Common myeloid progenitor, CD34-positive (primary cell): ENCODE measurements at regions not wholly inside any gene's neighbourhood (a gene's known extent, or its start where the extent isn't known, plus 50 kb on each side); places are given as distances from the start of the nearest gene placed in this dataset.

Experiments used
- CTCF ChIA-PET: fragments of 350-600 bp; sonication (Branson Sonifier 250); formaldehyde crosslinking; loops from one replicate; lab custom pipeline; 2021; ENCODE audit warnings: antibody characterized with exemption; lab: Charles Lee
- POLR2A ChIA-PET: fragments of 350-600 bp; sonication (Branson Sonifier 250); formaldehyde crosslinking; loops from one replicate; lab custom pipeline; 2021; ENCODE audit warnings: antibody characterized with exemption; lab: Charles Lee
- DNase-seq, 3 donors: peaks; one replicate each; pipeline versions ENCODE4 v3.0.0 to v3.0.0-alpha.2; 2013
- H3K27ac ChIP-seq, 2 experiments: 1 replicate in 1 of 2; 2 replicates in 1 of 2; pipeline ENCODE4 v1.7.0; 2013; ENCODE audit warnings: inconsistent platforms in 2 of 2, low read length in 2 of 2, mild to moderate bottlenecking in 2 of 2, low read depth in 1 of 2, moderate library complexity in 1 of 2; ENCODE audit not compliant: severe bottlenecking in 2 of 2, insufficient read depth in 1 of 2, poor library complexity in 1 of 2
- H3K27me3 ChIP-seq, 5 experiments: replicated peaks in 2 of 5; 1 replicate in 3 of 5; 2 replicates in 2 of 5; pipeline versions ENCODE4 v1.6.1 to v1.7.0; 2013; ENCODE audit warnings: low read length in 4 of 5, mild to moderate bottlenecking in 2 of 5, moderate library complexity in 2 of 5, inconsistent platforms in 1 of 5; ENCODE audit not compliant: insufficient read depth in 5 of 5, control insufficient read depth in 4 of 5
- H3K36me3 ChIP-seq, 4 experiments: 1 replicate in 2 of 4; 2 replicates in 2 of 4; pipeline versions ENCODE4 v1.6.1 to v1.7.0; 2013; ENCODE audit warnings: low read length in 3 of 4, control low read depth in 1 of 4, mild to moderate bottlenecking in 1 of 4; ENCODE audit not compliant: control insufficient read depth in 4 of 4, insufficient read depth in 4 of 4
- H3K4me1 ChIP-seq, 4 experiments: 1 replicate in 3 of 4; 2 replicates in 1 of 4; pipeline versions ENCODE4 v1.6.1 to v1.7.1; 2013; ENCODE audit warnings: low read length in 3 of 4, mild to moderate bottlenecking in 3 of 4, control low read depth in 1 of 4, inconsistent platforms in 1 of 4, moderate library complexity in 1 of 4; ENCODE audit not compliant: control insufficient read depth in 4 of 4, insufficient read depth in 4 of 4; ENCODE audit errors: control extremely low read depth in 1 of 4
- H3K4me3 ChIP-seq, 7 experiments: 1 replicate in 4 of 7; 2 replicates in 3 of 7; pipeline versions ENCODE4 v1.5.1 to v1.7.0; 2013; ENCODE audit warnings: mild to moderate bottlenecking in 7 of 7, low read length in 6 of 7, moderate library complexity in 6 of 7, inconsistent platforms in 2 of 7, low read depth in 2 of 7, control low read depth in 1 of 7; ENCODE audit not compliant: insufficient read depth in 4 of 7, control insufficient read depth in 1 of 7; ENCODE audit errors: extremely low read depth in 1 of 7
- H3K9me3 ChIP-seq, 5 experiments: 1 replicate in 4 of 5; 2 replicates in 1 of 5; pipeline versions ENCODE4 v1.6.1 to v1.7.1; 2013; ENCODE audit warnings: low read length in 4 of 5, mild to moderate bottlenecking in 2 of 5, inconsistent platforms in 1 of 5, low read depth in 1 of 5, moderate library complexity in 1 of 5; ENCODE audit not compliant: control insufficient read depth in 4 of 5, insufficient read depth in 2 of 5; ENCODE audit errors: control extremely low read depth in 1 of 5
- WGBS: methylation state at CpG from one replicate; pipeline ENCODE4 v1.1.5; 2013; ENCODE audit not compliant: insufficient coverage; 5-methylcytosine and 5-hydroxymethylcytosine counted together

- ChIA-PET POLR2A (no interaction called here), CTCF (no interaction called here)
- peaks cover 2 to 6% (median 2%) of the 10 kb centered on the region in 5 experiments for H3K9me3 ChIP-seq
- no peaks in the 10 kb centered on the region for H3K27me3 ChIP-seq
- H3K27ac ChIP-seq = no peak overlapping the region
- H3K4me1 ChIP-seq = peaks cover 0 to 7% (median 1%) of the 10 kb centered on the region in 4 experiments
- H3K36me3 ChIP-seq = peaks cover 0 to 7% (median 5%) of the 10 kb centered on the region in 4 experiments
- no peak overlapping the region for H3K4me3 ChIP-seq
- 100% methylated on average over 1 of the region's 2 CpGs for WGBS
- no peak for DNase-seq
These were observed 651.3 kb upstream of the ARID1B start for GRCh38 chr6:156125844-156126243.

GRCh38 chr6:156123731-156124130, 653.4 kb upstream of the ARID1B start:
- Histone ChIP-seq H3K36me3 (peaks cover 0 to 11% (median 6%) of the 10 kb centered on the region in 4 experiments), H3K4me3 (no peak overlapping the region), H3K27me3 (no peaks in the 10 kb centered on the region), H3K9me3 (peaks cover 0 to 6% (median 2%) of the 10 kb centered on the region in 5 experiments), H3K27ac (no peak overlapping the region), H3K4me1 (no peaks in the 10 kb centered on the region)
- CTCF ChIA-PET = interaction anchor here (1.4 kb wide), 1 partner anchor 9 kb away, joined by 3 read pairs; no protein-coding TSS in a partner anchor
- POLR2A ChIA-PET = no interaction called here
- WGBS = 100% methylated on average over 5 of the region's 5 CpGs
- DNase-seq = no peak

GRCh38 chr6:156121973-156122372, 655.2 kb upstream of the ARID1B start:
- no peak for DNase-seq
- Histone ChIP-seq H3K4me3 (no peak overlapping the region), H3K36me3 (peaks cover 0 to 11% (median 6%) of the 10 kb centered on the region in 4 experiments), H3K27ac (no peak overlapping the region), H3K9me3 (peaks cover 0 to 7% (median 2%) of the 10 kb centered on the region in 5 experiments), H3K27me3 (no peaks in the 10 kb centered on the region), H3K4me1 (no peaks in the 10 kb centered on the region)
- ChIA-PET POLR2A (no interaction called here), CTCF (interaction anchor here (1.1 kb wide), 1 partner anchor 12 kb away, joined by 3 read pairs; no protein-coding TSS in a partner anchor)
- 96% methylated on average over 5 of the region's 6 CpGs for WGBS

GRCh38 chr6:156114541-156114940, 658.9 kb upstream of the NOX3 start:
- no peaks in the 10 kb centered on the region for H3K4me1 ChIP-seq
- no peaks in the 10 kb centered on the region for H3K27me3 ChIP-seq
- DNase-seq = no peak
- no peak overlapping the region for H3K4me3 ChIP-seq
- WGBS = 88% methylated on average over 3 of the region's 3 CpGs
- POLR2A ChIA-PET = interaction anchor here (0.7 kb wide), 1 partner anchor 451 kb away, joined by 3 read pairs; no protein-coding TSS in a partner anchor
- CTCF ChIA-PET = interaction anchor here (0.7 to 1.0 kb wide), 4 partner anchors 10 to 96 kb away, joined by 3 read pairs; no protein-coding TSS in a partner anchor
- H3K36me3 ChIP-seq = no peaks in the 10 kb centered on the region
- H3K9me3 ChIP-seq = peaks cover 0 to 6% (median 0%) of the 10 kb centered on the region in 5 experiments
- H3K27ac ChIP-seq = no peak overlapping the region

- H3K4me1 ChIP-seq = no peaks in the 10 kb centered on the region
- H3K36me3 ChIP-seq = no peaks in the 10 kb centered on the region
- H3K4me3 ChIP-seq = no peak overlapping the region
- ChIA-PET POLR2A (interaction anchor here (0.7 kb wide), 1 partner anchor 450 kb away, joined by 3 read pairs; no protein-coding TSS in a partner anchor), CTCF (interaction anchor here (0.9 kb wide), 1 partner anchor 45 kb away, joined by 4 read pairs; no protein-coding TSS in a partner anchor)
- peaks cover 0 to 4% (median 0%) of the 10 kb centered on the region in 5 experiments for H3K9me3 ChIP-seq
- no peak for DNase-seq
- no peaks in the 10 kb centered on the region for H3K27me3 ChIP-seq
- H3K27ac ChIP-seq = no peak overlapping the region
- WGBS = 90% methylated on average over 2 of the region's 3 CpGs
These were observed 658.0 kb upstream of the NOX3 start for GRCh38 chr6:156113631-156114030.

- H3K27ac ChIP-seq = no peak overlapping the region
- no peaks in the 10 kb centered on the region for H3K36me3 ChIP-seq
- CTCF ChIA-PET = no interaction called here
- H3K27me3 ChIP-seq = no peaks in the 10 kb centered on the region
- DNase-seq = no peak
- no peak overlapping the region for H3K4me3 ChIP-seq
- POLR2A ChIA-PET = no interaction called here
- no peaks in the 10 kb centered on the region for H3K9me3 ChIP-seq
- H3K4me1 ChIP-seq = no peaks in the 10 kb centered on the region
- 95% methylated on average over 10 of the region's 10 CpGs for WGBS
These were observed 656.3 kb upstream of the NOX3 start for GRCh38 chr6:156111913-156112312.

- no peaks in the 10 kb centered on the region for H3K4me1 ChIP-seq
- 91% methylated on average over 1 of the region's 2 CpGs for WGBS
- CTCF ChIA-PET = interaction anchor here (1.0 kb wide), 1 partner anchor 11 kb away, joined by 3 read pairs; no protein-coding TSS in a partner anchor
- no peaks in the 10 kb centered on the region for H3K27me3 ChIP-seq
- no peak overlapping the region for H3K27ac ChIP-seq
- DNase-seq = no peak
- no peaks in the 10 kb centered on the region for H3K9me3 ChIP-seq
- POLR2A ChIA-PET = no interaction called here
- H3K4me3 ChIP-seq = no peak overlapping the region
- peaks cover 0 to 4% (median 1%) of the 10 kb centered on the region in 4 experiments for H3K36me3 ChIP-seq
These were observed 654.6 kb upstream of the NOX3 start for GRCh38 chr6:156110249-156110648.
